Gastroesophageal sphincter (tissue), 4 donors: ENCODE measurements at regions not wholly inside any gene's neighbourhood (a gene's known extent, or its start where the extent isn't known, plus 50 kb on each side); places are given as distances from the start of the nearest gene placed in this dataset.

Source experiments
- ATAC-seq: fragments of 150-250 bp; one replicate; pipeline ENCODE4 v1.9.1; 2016; ENCODE audit warnings: mild to moderate bottlenecking, moderate library complexity
- H3K27ac ChIP-seq, 4 donors: fragments of 200-600 bp; sonication (generic) in 3 of 4; 1 replicate in 3 of 4; 2 replicates in 1 of 4; pipeline ENCODE4 v1.5.1; 2016 to 2019
- H3K27me3 ChIP-seq: fragments of 200-600 bp; sonication (generic); one replicate; pipeline ENCODE4 v1.5.1; 2019
- H3K36me3 ChIP-seq, 2 donors: fragments of 200-600 bp; sonication (generic); one replicate each; pipeline ENCODE4 v1.5.1; 2019; ENCODE audit warnings: control low read depth in 1 of 2
- H3K4me1 ChIP-seq, 3 donors: fragments of 200-600 bp; sonication (generic); 1 replicate in 2 of 3; 2 replicates in 1 of 3; pipeline ENCODE4 v1.5.1; 2016 to 2019; ENCODE audit warnings: control low read depth in 2 of 3
- H3K4me3 ChIP-seq, 2 donors: fragments of 200-600 bp; sonication (generic); one replicate each; pipeline ENCODE4 v1.5.1; 2019; ENCODE audit warnings: mild to moderate bottlenecking in 1 of 2, moderate library complexity in 1 of 2
- H3K9me3 ChIP-seq, 3 donors: fragments of 200-600 bp; sonication (generic); one replicate each; pipeline ENCODE4 v1.5.1; 2017 to 2019; ENCODE audit warnings: control low read depth in 2 of 3
- EP300 ChIP-seq: sonication (generic); formaldehyde crosslinking; IDR thresholded peaks from one replicate; pipeline ENCODE4 v1.6.1; 2017; ENCODE audit warnings: antibody characterized with exemption, mild to moderate bottlenecking
- POLR2A ChIP-seq, 2 donors: fragments of 450-650 bp; IDR thresholded peaks; one replicate each; pipeline ENCODE4 v1.6.1; 2017; ENCODE audit warnings: antibody characterized with exemption in 2 of 2, mild to moderate bottlenecking in 2 of 2, moderate library complexity in 1 of 2
- POLR2AphosphoS5 ChIP-seq: sonication (generic); formaldehyde crosslinking; IDR thresholded peaks from one replicate; pipeline ENCODE4 v1.6.1; 2017; ENCODE audit warnings: antibody characterized with exemption
- WGBS, 2 donors: methylation state at CpG; one replicate each; pipeline ENCODE4 v1.1.5; 2018; ENCODE audit warnings: low coverage in 1 of 2; 5-methylcytosine and 5-hydroxymethylcytosine counted together
- TF ChIP-seq, protein P1 (sequence below), 4 experiments: fragments of 200-600 bp in 2 of 4; fragments of 450-650 bp in 2 of 4; sonication (generic) in 1 of 4; IDR thresholded peaks; one replicate each; pipeline ENCODE4 v1.5.1; 2017 to 2019; ENCODE audit warnings: antibody characterized with exemption in 4 of 4, mild to moderate bottlenecking in 2 of 4, moderate library complexity in 2 of 4

- 86 to 90% methylated on average over 4 of the region's 6 CpGs for WGBS, 2 donors
- ATAC-seq, result no peak
- TF ChIP-seq POLR2AphosphoS5, result no peak
- no peak for TF ChIP-seq EP300
- TF ChIP-seq, protein P1, sequence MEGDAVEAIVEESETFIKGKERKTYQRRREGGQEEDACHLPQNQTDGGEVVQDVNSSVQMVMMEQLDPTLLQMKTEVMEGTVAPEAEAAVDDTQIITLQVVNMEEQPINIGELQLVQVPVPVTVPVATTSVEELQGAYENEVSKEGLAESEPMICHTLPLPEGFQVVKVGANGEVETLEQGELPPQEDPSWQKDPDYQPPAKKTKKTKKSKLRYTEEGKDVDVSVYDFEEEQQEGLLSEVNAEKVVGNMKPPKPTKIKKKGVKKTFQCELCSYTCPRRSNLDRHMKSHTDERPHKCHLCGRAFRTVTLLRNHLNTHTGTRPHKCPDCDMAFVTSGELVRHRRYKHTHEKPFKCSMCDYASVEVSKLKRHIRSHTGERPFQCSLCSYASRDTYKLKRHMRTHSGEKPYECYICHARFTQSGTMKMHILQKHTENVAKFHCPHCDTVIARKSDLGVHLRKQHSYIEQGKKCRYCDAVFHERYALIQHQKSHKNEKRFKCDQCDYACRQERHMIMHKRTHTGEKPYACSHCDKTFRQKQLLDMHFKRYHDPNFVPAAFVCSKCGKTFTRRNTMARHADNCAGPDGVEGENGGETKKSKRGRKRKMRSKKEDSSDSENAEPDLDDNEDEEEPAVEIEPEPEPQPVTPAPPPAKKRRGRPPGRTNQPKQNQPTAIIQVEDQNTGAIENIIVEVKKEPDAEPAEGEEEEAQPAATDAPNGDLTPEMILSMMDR (IDR thresholded peaks at IDR 0.05), result no peak
- TF ChIP-seq POLR2A (IDR thresholded peaks at IDR 0.05), result no peak
Measured at GRCh38 chr9:86893811-86894490, 53.4 kb downstream of the GAS1 start.

DNA sequence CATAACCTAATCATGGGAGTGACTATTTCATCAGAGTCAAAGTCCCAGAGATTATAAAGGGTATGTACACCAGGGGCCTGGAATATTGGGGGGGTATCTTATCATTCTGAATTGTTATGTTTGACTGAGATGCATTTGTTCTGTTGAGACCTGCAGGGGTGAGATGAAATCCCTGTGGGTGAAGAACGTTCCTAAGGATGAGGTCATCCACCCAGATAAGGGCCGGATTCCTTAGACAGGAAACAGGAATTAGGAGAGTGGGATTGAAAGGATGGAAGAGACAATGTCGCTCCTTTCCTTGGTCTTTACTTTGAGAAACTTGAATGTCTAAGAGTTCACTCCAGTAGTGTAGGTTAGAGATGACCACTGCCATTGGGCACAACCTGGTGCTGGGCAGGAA, 54.7 kb downstream of the GAS1 start:
- H3K36me3 ChIP-seq, result no peaks in the 10 kb centered on the region
- H3K4me3 ChIP-seq, result no peak overlapping the region
- H3K4me1 ChIP-seq, result no peaks in the 10 kb centered on the region
- TF ChIP-seq POLR2AphosphoS5 (no peak), EP300 (no peak), POLR2A (IDR thresholded peaks at IDR 0.05) (no peak)
- TF ChIP-seq, protein P1 (IDR thresholded peaks at IDR 0.05), result no peak
- H3K27ac ChIP-seq, result no peak overlapping the region
- H3K9me3 ChIP-seq, result no peaks in the 10 kb centered on the region
- H3K27me3 ChIP-seq, result no peaks in the 10 kb centered on the region
- no peak for ATAC-seq
- WGBS, 2 donors, result 68 to 76% methylated on average over 3 of the region's 3 CpGs

More at GRCh38 chr9:86893811-86894490, 53.4 kb downstream of the GAS1 start:
- H3K9me3 ChIP-seq, result no peaks in the 10 kb centered on the region
- H3K27ac ChIP-seq, result no peak overlapping the region
- H3K4me3 ChIP-seq, result no peak overlapping the region
- no peaks in the 10 kb centered on the region for H3K4me1 ChIP-seq
- no peaks in the 10 kb centered on the region for H3K27me3 ChIP-seq
- no peaks in the 10 kb centered on the region for H3K36me3 ChIP-seq

- no peak overlapping the region for H3K27ac ChIP-seq
- TF ChIP-seq, protein P1 (IDR thresholded peaks at IDR 0.05), result no peak
- no peak for TF ChIP-seq POLR2A (IDR thresholded peaks at IDR 0.05)
- TF ChIP-seq EP300, result no peak
- no peak for TF ChIP-seq POLR2AphosphoS5
- no peaks in the 10 kb centered on the region for H3K36me3 ChIP-seq
- no peak for ATAC-seq
- WGBS, 2 donors, result 53 to 71% methylated on average over 3 to 4 of the region's 4 CpGs
- H3K9me3 ChIP-seq, result no peaks in the 10 kb centered on the region
- no peak overlapping the region for H3K4me3 ChIP-seq
- no peaks in the 10 kb centered on the region for H3K4me1 ChIP-seq
- no peaks in the 10 kb centered on the region for H3K27me3 ChIP-seq
Measured at GRCh38 chr9:86891886-86892437, 55.3 kb downstream of the GAS1 start.

GRCh38 chr9:86891091-86891490, 56.2 kb downstream of the GAS1 start:
- TF ChIP-seq, protein P1 (IDR thresholded peaks at IDR 0.05), result no peak
- TF ChIP-seq POLR2A (IDR thresholded peaks at IDR 0.05) (no peak), POLR2AphosphoS5 (no peak), EP300 (no peak)
- Histone ChIP-seq H3K9me3 (no peaks in the 10 kb centered on the region), H3K27ac (no peak overlapping the region), H3K36me3 (no peaks in the 10 kb centered on the region), H3K4me1 (no peaks in the 10 kb centered on the region), H3K27me3 (no peaks in the 10 kb centered on the region), H3K4me3 (no peak overlapping the region)
- WGBS, 2 donors, result 48 to 53% methylated on average over 3 of the region's 3 CpGs
- no peak for ATAC-seq

DNA sequence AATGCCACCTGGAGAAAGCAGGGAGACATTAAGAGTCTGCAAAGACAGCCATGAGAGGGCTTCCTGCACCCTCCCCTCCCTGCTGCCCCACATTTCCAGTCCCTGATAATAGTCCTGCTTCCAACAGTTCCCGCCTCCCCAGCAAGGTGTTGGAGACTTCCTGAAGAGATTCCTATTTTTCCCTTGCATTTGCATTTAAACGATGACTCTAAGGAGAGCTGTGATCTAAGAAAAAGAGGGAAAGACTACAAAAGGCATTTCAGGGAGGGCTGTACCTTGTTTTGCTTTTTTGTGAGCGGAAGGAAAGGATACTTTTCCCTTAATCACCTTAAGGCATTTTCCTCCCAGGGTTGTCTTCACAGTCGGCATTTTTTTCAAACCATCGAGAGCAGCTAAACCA, 62.1 kb downstream of the GAS1 start:
- no peak overlapping the region for H3K4me3 ChIP-seq

More for the DNA sequence above, 62.1 kb downstream of the GAS1 start:
- H3K4me1 ChIP-seq, result no peaks in the 10 kb centered on the region
- 60 to 68% methylated on average over 4 to 5 of the region's 5 CpGs for WGBS, 2 donors
- no peaks in the 10 kb centered on the region for H3K36me3 ChIP-seq
- TF ChIP-seq POLR2AphosphoS5, result no peak
- no peak for TF ChIP-seq POLR2A (IDR thresholded peaks at IDR 0.05)
- TF ChIP-seq EP300, result no peak
- TF ChIP-seq, protein P1 (IDR thresholded peaks at IDR 0.05), result no peak
- H3K27me3 ChIP-seq, result no peaks in the 10 kb centered on the region
- no peak overlapping the region for H3K27ac ChIP-seq
- no peaks in the 10 kb centered on the region for H3K9me3 ChIP-seq
- ATAC-seq, result no peak
